MG63 (cell line): ENCODE measurements at regions not wholly inside any gene's neighbourhood (a gene's known extent, or its start where the extent isn't known, plus 50 kb on each side); places are given as distances from the start of the nearest gene placed in this dataset.

Experiments used
- DNase-seq: peaks from one replicate; pipeline ENCODE4 v3.0.0-alpha.2; 2020
- H3K27me3 ChIP-seq: fragments of 250-450 bp; sonication (Bioruptor Pico); 2 replicates; pipeline ENCODE4 v1.5.1; 2020; ENCODE audit warnings: mild to moderate bottlenecking, moderate library complexity
- H3K36me3 ChIP-seq: fragments of 250-450 bp; sonication (Bioruptor Pico); 2 replicates; pipeline ENCODE4 v1.5.1; 2020; ENCODE audit warnings: mild to moderate bottlenecking, moderate library complexity
- H3K4me3 ChIP-seq: fragments of 250-450 bp; sonication (Bioruptor Pico); 2 replicates; pipeline ENCODE4 v1.5.1; 2020; ENCODE audit warnings: mild to moderate bottlenecking, moderate library complexity
- H3K9me3 ChIP-seq: fragments of 250-450 bp; sonication (Bioruptor Pico); 2 replicates; pipeline ENCODE4 v1.5.1; 2020; ENCODE audit warnings: mild to moderate bottlenecking, moderate library complexity

- Histone ChIP-seq H3K9me3 (no peaks in the 10 kb centered on the region), H3K36me3 (no peaks in the 10 kb centered on the region), H3K27me3 (no peaks in the 10 kb centered on the region), H3K4me3 (no peak overlapping the region)
- DNase-seq, result no peak
Measured at GRCh38 chr1:117678246-117678977, 72.6 kb downstream of the TENT5C start.

DNA sequence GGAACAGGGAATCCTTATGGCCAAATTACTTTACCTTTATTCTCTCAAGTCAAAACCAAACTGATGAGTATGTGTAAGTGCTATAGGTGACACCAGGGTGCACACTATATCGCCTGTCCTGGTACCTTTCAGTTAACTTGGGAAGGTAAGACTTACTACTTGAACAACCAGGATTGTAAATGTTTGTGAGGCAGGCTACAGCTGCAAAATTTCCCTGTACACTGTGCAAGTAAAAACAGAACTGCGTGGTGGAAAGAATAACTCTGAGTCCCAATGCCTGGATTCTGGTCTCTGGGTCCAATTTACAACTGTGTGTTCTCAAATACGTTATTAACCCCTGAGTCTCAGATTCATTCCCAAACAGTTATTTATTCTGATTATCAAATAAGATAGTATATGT, 73.5 kb downstream of the TENT5C start:
- H3K9me3 ChIP-seq, result no peaks in the 10 kb centered on the region
- no peak for DNase-seq
- no peaks in the 10 kb centered on the region for H3K27me3 ChIP-seq
- no peaks in the 10 kb centered on the region for H3K36me3 ChIP-seq
- no peak overlapping the region for H3K4me3 ChIP-seq

- H3K36me3 ChIP-seq, result no peaks in the 10 kb centered on the region
- DNase-seq, result no peak
- no peaks in the 10 kb centered on the region for H3K27me3 ChIP-seq
- no peaks in the 10 kb centered on the region for H3K9me3 ChIP-seq
- no peak overlapping the region for H3K4me3 ChIP-seq
Measured at GRCh38 chr1:117679868-117680267, 74.0 kb downstream of the TENT5C start.

- Histone ChIP-seq H3K36me3 (no peaks in the 10 kb centered on the region), H3K9me3 (no peaks in the 10 kb centered on the region), H3K27me3 (no peaks in the 10 kb centered on the region), H3K4me3 (no peak overlapping the region)
- DNase-seq, result no peak
Measured at GRCh38 chr1:117680316-117681002, 74.6 kb downstream of the TENT5C start.

DNA sequence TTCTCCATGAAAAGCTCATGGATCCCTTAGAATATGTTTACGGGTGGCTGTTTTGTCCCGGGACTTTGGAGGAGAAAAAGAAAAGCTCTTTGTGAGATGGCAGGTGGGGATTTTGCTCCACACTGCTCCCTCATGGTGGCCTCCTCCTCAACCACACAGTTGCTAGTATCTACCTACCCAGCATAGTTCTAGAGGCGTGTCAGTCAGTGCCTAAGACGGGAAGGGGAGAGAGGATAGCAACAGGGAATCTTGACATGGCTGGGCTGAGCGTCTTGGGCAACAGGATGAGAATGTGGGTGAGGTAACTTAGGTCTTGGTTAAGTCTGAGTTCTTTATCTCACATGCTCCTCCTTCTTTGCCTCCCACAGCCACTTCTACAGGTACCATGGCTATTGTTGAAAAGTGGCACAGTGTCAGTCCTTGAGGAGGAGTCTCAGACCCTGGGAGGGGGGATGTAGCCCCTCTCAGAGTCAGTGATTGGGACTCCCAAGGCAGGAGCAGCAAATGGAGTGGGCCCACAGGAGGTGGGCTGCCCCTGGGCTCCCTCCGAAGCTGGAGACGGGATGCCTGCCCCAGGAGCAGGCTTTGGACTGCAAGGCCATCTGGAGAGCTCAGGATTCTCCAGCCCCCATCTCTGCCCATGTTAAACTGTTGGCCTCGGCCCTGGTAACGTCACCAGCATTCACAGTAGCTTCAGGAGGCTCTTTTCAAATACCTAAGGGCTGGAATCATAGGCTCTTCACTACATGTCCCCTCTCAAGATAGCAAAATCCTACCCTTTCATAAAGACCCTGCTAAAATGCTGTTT, 75.4 kb downstream of the TENT5C start:
- H3K9me3 ChIP-seq, result no peaks in the 10 kb centered on the region
- no peak for DNase-seq
- no peaks in the 10 kb centered on the region for H3K27me3 ChIP-seq
- no peak overlapping the region for H3K4me3 ChIP-seq
- H3K36me3 ChIP-seq, result no peaks in the 10 kb centered on the region

DNA sequence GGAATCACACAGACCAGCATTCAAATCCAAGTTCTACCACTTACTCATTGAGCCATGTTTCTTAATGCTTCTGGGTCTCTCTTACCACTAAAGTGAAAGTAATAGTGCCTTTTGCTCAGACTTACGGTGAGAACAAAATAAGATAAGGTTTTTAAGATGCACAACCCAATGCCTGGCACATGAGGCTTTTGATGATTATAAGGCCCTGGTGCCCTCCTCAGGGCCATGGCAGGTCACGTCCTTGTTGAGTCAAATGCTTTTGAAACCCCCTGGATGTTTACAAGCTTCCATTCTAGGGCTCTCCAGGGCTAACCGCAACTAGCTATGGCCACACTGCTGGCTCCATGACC, 76.0 kb downstream of the TENT5C start:
- no peak for DNase-seq
- 0 out of 2 replicates have a peak overlapping the region, but pooled peaks have one; percentile 2 for H3K4me3 ChIP-seq
- H3K36me3 ChIP-seq, result no peaks in the 10 kb centered on the region
- H3K27me3 ChIP-seq, result no peaks in the 10 kb centered on the region
- no peaks in the 10 kb centered on the region for H3K9me3 ChIP-seq

- H3K27me3 ChIP-seq, result no peaks in the 10 kb centered on the region
- DNase-seq, result no peak
- H3K4me3 ChIP-seq, result no peak overlapping the region
- no peaks in the 10 kb centered on the region for H3K9me3 ChIP-seq
- no peaks in the 10 kb centered on the region for H3K36me3 ChIP-seq
Measured at GRCh38 chr1:117682372-117682771, 76.5 kb downstream of the TENT5C start.

GRCh38 chr1:117683571-117684285, 77.9 kb downstream of the TENT5C start:
- Histone ChIP-seq H3K27me3 (no peaks in the 10 kb centered on the region), H3K36me3 (no peaks in the 10 kb centered on the region), H3K9me3 (no peaks in the 10 kb centered on the region), H3K4me3 (no peak overlapping the region)
- DNase-seq, result no peak

- no peak overlapping the region for H3K4me3 ChIP-seq
- H3K27me3 ChIP-seq, result peaks cover 2% of the 10 kb centered on the region; the same call in 1 of the 2 replicates
- DNase-seq, result no peak
- no peaks in the 10 kb centered on the region for H3K36me3 ChIP-seq
- H3K9me3 ChIP-seq, result no peaks in the 10 kb centered on the region
Measured at GRCh38 chr1:117685936-117686806, 80.3 kb downstream of the TENT5C start.

- peaks cover 2% of the 10 kb centered on the region; the same call in 1 of the 2 replicates for H3K27me3 ChIP-seq
- H3K4me3 ChIP-seq, result no peak overlapping the region
- DNase-seq, result peak; percentile 30
- no peaks in the 10 kb centered on the region for H3K36me3 ChIP-seq
- no peaks in the 10 kb centered on the region for H3K9me3 ChIP-seq
Measured at GRCh38 chr1:117686907-117687306, 81.1 kb downstream of the TENT5C start.

DNA sequence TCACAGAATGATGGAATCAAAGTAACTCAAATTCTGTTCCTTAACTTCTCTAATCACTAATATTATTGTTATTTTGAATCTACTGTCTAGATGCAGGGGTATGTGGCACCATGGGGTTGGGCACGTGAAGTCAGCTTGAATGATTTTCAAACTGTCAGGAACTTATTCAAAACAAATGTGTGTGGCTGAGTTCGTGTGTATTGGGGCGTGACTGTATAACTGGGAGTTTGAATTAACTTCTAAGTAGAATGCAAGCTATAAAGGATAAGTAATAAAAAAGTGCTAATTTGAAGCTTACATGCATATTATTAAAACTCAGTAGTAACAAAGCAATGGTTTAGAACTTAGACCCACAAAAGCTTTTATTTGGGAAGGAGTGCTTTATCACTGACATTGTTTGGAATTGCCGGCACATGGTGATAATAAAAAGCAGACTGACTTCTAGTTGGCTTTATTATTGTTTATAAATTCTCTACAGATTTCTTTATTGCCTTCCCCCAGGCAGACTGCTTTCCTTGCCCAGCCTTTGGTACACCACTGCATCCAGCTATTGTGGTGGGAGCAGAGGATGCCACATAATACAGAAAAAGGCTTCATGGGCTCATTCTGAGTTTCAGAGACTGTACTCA, 84.3 kb downstream of the TENT5C start:
- Histone ChIP-seq H3K9me3 (no peaks in the 10 kb centered on the region), H3K27me3 (peaks cover 2% of the 10 kb centered on the region; the same call in 1 of the 2 replicates), H3K4me3 (no peak overlapping the region), H3K36me3 (no peaks in the 10 kb centered on the region)
- DNase-seq, result no peak

DNA sequence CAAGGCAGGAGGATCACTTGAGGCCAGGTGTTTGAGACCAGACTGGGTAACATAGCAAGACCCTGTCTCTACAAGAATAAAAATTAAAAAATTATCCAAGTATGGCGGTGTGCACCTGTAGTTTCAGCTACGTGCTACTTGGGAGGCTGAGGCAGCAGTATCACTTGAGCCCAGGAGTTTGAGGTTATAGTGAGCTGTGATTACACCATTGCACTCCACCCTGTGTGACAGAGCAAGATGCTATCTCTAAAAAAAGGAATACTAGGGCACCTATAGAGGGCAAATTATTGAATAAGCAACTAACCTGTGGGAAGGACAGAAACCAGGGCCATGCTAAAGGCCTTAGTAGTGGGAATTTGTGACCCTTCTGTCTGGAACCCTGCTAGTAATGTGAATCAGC, 86.1 kb downstream of the TENT5C start:
- Histone ChIP-seq H3K27me3 (peaks cover 2% of the 10 kb centered on the region; the same call in 1 of the 2 replicates), H3K36me3 (no peaks in the 10 kb centered on the region), H3K4me3 (no peak overlapping the region), H3K9me3 (no peaks in the 10 kb centered on the region)
- DNase-seq, result no peak

- H3K27me3 ChIP-seq, result no peaks in the 10 kb centered on the region; the same call in 1 of the 2 replicates
- H3K4me3 ChIP-seq, result no peak overlapping the region
- DNase-seq, result no peak
- no peaks in the 10 kb centered on the region for H3K9me3 ChIP-seq
- H3K36me3 ChIP-seq, result no peaks in the 10 kb centered on the region
Measured at GRCh38 chr1:117694543-117694942, 88.7 kb downstream of the TENT5C start.

DNA sequence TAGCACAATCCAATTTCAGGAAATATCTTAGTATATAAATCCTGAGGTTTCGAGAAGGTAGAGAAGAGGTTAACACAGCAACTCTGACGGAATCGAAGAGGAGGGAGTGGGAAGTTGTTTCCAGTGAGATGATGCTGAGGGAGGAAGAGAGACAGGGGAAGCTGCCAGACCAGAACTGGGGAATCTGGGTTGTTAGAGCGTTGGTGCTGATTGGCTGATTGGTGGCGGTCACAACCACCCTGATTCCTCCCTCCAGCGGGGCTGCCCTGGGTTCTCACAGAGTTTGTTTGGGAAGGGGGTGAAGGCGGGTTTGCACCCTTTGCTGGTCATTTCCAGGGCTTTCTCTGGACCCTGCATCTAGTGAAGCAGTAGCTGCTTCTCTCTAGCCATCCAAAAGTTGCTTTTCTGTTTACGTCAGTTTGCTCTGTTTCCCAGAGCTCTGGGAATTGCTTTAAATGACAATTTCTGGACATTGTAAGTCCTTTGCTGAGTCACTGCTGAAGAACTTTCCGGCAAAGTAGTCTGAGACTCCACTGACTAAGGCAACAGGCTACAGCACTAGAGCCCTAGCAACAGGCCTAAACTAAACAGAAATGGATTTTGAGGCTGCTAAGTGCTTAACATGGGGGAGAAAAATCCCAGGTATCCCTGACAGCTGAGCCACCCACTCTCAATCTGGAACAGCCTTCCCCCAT, 90.1 kb downstream of the TENT5C start:
- peak; percentile 28 for DNase-seq
- Histone ChIP-seq H3K27me3 (no peaks in the 10 kb centered on the region; the same call in 1 of the 2 replicates), H3K9me3 (no peaks in the 10 kb centered on the region), H3K4me3 (no peak overlapping the region), H3K36me3 (no peaks in the 10 kb centered on the region)

DNA sequence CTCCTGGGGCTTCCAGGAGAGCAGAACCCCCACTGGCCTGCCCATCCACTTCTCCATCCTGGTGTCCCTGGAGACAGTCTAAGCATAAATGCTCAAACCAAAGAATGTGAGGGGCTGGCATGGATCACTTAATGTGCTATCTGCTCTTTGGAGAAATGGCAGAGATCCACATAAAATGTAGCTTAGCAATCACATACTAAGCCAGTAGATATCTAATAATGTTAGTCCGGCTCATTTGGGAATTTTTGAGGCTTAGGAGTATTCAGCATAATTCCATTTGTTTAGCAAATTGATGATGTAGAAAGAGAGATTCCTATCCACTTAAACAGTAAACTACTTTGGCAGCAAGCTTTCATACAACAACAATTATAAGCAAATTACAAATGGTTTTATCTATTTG, 90.7 kb downstream of the TENT5C start:
- no peak for DNase-seq
- H3K27me3 ChIP-seq, result no peaks in the 10 kb centered on the region; the same call in 1 of the 2 replicates
- H3K9me3 ChIP-seq, result no peaks in the 10 kb centered on the region
- H3K36me3 ChIP-seq, result no peaks in the 10 kb centered on the region
- H3K4me3 ChIP-seq, result no peak overlapping the region
